ENCODE measurements at regions not wholly inside any gene's neighbourhood (a gene's known extent, or its start where the extent isn't known, plus 50 kb on each side); places are given as distances from the start of the nearest gene placed in this dataset.

DNA sequence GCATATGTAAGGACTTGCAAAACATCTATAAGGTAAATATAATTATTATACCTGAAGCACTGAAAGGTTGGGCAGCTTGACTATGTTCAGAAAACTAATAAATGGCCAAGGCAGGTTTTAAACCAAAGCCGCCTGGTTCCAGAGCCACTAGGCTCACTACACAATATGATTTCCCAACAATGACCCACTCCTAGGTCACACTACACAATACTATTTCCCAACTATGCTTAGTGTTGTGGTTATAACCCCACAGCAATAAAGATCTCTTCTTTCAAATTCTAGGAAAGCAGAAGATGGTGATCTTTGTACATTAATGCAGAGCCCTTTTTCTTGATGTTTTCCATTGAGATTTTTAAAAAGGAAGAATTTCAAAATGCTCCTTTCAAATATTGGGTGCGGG lies 180.4 kb downstream of the CYRIA start:
- TF ChIP-seq FOSL1 (IDR thresholded peaks at IDR 0.05; ENCODE audit: insufficient read depth, low read depth, low read length) = no peak
- TF ChIP-seq KDM1A (IDR thresholded peaks at IDR 0.05; ENCODE audit: borderline replicate concordance, low read length) = no peak
- no peak for TF ChIP-seq BACH1 (IDR thresholded peaks at IDR 0.05; ENCODE audit: low read length)
- TF ChIP-seq CHD1 (IDR thresholded peaks at IDR 0.05; ENCODE audit: low read depth, low read length) = no peak
- no peak for TF ChIP-seq POU5F1 (IDR thresholded peaks at IDR 0.05; ENCODE audit: low read depth, low read length)
- no peak for TF ChIP-seq YY1 (IDR thresholded peaks at IDR 0.05; ENCODE audit: low read depth, low read length)
- TF ChIP-seq, protein P1, sequence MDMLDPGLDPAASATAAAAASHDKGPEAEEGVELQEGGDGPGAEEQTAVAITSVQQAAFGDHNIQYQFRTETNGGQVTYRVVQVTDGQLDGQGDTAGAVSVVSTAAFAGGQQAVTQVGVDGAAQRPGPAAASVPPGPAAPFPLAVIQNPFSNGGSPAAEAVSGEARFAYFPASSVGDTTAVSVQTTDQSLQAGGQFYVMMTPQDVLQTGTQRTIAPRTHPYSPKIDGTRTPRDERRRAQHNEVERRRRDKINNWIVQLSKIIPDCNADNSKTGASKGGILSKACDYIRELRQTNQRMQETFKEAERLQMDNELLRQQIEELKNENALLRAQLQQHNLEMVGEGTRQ (IDR thresholded peaks at IDR 0.05; ENCODE audit: low read length) = no peak
- TF ChIP-seq, protein P2, sequence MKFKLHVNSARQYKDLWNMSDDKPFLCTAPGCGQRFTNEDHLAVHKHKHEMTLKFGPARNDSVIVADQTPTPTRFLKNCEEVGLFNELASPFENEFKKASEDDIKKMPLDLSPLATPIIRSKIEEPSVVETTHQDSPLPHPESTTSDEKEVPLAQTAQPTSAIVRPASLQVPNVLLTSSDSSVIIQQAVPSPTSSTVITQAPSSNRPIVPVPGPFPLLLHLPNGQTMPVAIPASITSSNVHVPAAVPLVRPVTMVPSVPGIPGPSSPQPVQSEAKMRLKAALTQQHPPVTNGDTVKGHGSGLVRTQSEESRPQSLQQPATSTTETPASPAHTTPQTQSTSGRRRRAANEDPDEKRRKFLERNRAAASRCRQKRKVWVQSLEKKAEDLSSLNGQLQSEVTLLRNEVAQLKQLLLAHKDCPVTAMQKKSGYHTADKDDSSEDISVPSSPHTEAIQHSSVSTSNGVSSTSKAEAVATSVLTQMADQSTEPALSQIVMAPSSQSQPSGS (IDR thresholded peaks at IDR 0.05; ENCODE audit: low read length) = no peak
- Histone ChIP-seq H3K36me3 (ENCODE audit: control insufficient read depth in 2 of 4, insufficient read depth in 4 of 4, low read length in 3 of 4) (no peaks in the 10 kb centered on the region), H4K5ac (ENCODE audit: insufficient read length, low read depth, low read length) (no peak overlapping the region), H3K9me3 (ENCODE audit: insufficient read depth in 2 of 2, low read depth in 1 of 2, low read length in 1 of 2) (no peaks in the 10 kb centered on the region), H2BK15ac (ENCODE audit: low read length) (no peak overlapping the region), H4K8ac (ENCODE audit: extremely low read depth, insufficient read depth, low read length) (no peak overlapping the region), H2BK120ac (replicated peaks; ENCODE audit: low read depth, low read length) (no peak overlapping the region), H3K18ac (ENCODE audit: extremely low read depth, low read length) (no peak overlapping the region), H3K4me2 (ENCODE audit: insufficient read depth in 1 of 2, low read depth in 2 of 2, low read length in 2 of 2) (no peak overlapping the region), H3K23me2 (ENCODE audit: low read depth, low read length) (no peaks in the 10 kb centered on the region), H3K4me1 (replicated peaks in 1 of 4; ENCODE audit: control insufficient read depth in 3 of 4, insufficient read depth in 4 of 4, low read length in 3 of 4) (no peaks in the 10 kb centered on the region; a peak in 1 of 7 replicates), H2AFZ (ENCODE audit: low read length) (no peak overlapping the region), H2BK20ac (ENCODE audit: low read length) (no peak overlapping the region), H3K4ac (replicated peaks; ENCODE audit: insufficient read length, low read depth, low read length) (no peak overlapping the region), H3K9ac (replicated peaks in 1 of 4; ENCODE audit: extremely low read depth in 1 of 4, low read depth in 3 of 4, low read length in 3 of 4) (no peak overlapping the region), H3K79me1 (ENCODE audit: low read depth, low read length) (no peaks in the 10 kb centered on the region), H2BK5ac (ENCODE audit: low read depth, low read length) (no peak overlapping the region), H3K79me2 (ENCODE audit: control insufficient read depth in 1 of 2, insufficient read depth in 2 of 2, low read length in 2 of 2) (no peaks in the 10 kb centered on the region), H3K4me3 (ENCODE audit: extremely low read depth in 1 of 4, insufficient read depth in 2 of 4, low read depth in 3 of 4, low read length in 4 of 4) (no peak overlapping the region), H3K23ac (ENCODE audit: insufficient read length) (no peak overlapping the region), H2AK5ac (ENCODE audit: low read depth, low read length) (no peak overlapping the region), H3K14ac (ENCODE audit: insufficient read length) (no peak overlapping the region), H4K20me1 (replicated peaks in 1 of 2; ENCODE audit: control insufficient read depth in 1 of 2, insufficient read depth in 2 of 2, low read length in 2 of 2) (no peaks in the 10 kb centered on the region), H4K91ac (replicated peaks; ENCODE audit: insufficient read length, low read length) (no peak overlapping the region), H3K27me3 (replicated peaks in 1 of 4; ENCODE audit: control insufficient read depth in 3 of 4, extremely low read depth in 1 of 4, insufficient read depth in 3 of 4, low read length in 3 of 4) (no peaks in the 10 kb centered on the region), H3K27ac (ENCODE audit: low read depth, low read length) (no peak overlapping the region), H3K56ac (replicated peaks; ENCODE audit: insufficient read length, low read depth, low read length) (no peak overlapping the region), H2BK12ac (ENCODE audit: low read depth, low read length) (no peak overlapping the region)
- WGBS, 2 experiments (ENCODE audit: extremely low coverage in 1 of 2, insufficient coverage in 1 of 2, insufficient read length in 1 of 2, insufficient replicate concordance in 2 of 2, low coverage in 1 of 2, low lambda C conversion rate in 2 of 2, missing lambda C conversion rate in 1 of 2) = 88% methylated on average over 2 of the region's 2 CpGs; no CpG with 5 or more reads in 1 of the 2 experiments
- CTCF ChIA-PET (ENCODE audit: partially characterized antibody) = no interaction called here
- FAIRE-seq (no peak), DNase-seq (ENCODE audit: low read depth in 1 of 2, low spot score in 2 of 2) (no peak)
- POLR2A ChIA-PET (ENCODE audit: partially characterized antibody) = no interaction called here

Measured in H1 (cell line).